GM10266 (cell line): ENCODE measurements at regions not wholly inside any gene's neighbourhood (a gene's known extent, or its start where the extent isn't known, plus 50 kb on each side); places are given as distances from the start of the nearest gene placed in this dataset.

Experiments used
- DNase-seq: peaks from one replicate; pipeline ENCODE4 v3.0.0; 2012; ENCODE audit errors: extremely low spot score
- CTCF ChIP-seq: IDR thresholded peaks from 2 replicates; pipeline ENCODE4 v1.5.1; 2012; ENCODE audit warnings: mild to moderate bottlenecking, low read depth; ENCODE audit not compliant: control insufficient read depth, insufficient read depth; ENCODE audit errors: missing control alignments

- no peak for DNase-seq
- TF ChIP-seq CTCF: no peak
Measured at GRCh38 chr6:149229096-149229495, 88.4 kb upstream of the TAB2 start.

GRCh38 chr6:149230712-149231460, 86.6 kb upstream of the TAB2 start:
- no peak for TF ChIP-seq CTCF

GRCh38 chr6:149231778-149232177, 85.7 kb upstream of the TAB2 start:
- TF ChIP-seq CTCF: no peak
- no peak for DNase-seq

More at GRCh38 chr6:149230712-149231460, 86.6 kb upstream of the TAB2 start:
- DNase-seq: no peak

GRCh38 chr6:149233056-149233715, 84.3 kb upstream of the TAB2 start:
- no peak for TF ChIP-seq CTCF
- DNase-seq: no peak

GRCh38 chr6:149234051-149234962, 83.2 kb upstream of the TAB2 start:
- DNase-seq: no peak
- TF ChIP-seq CTCF: no peak

GRCh38 chr6:149235130-149235561, 82.4 kb upstream of the TAB2 start:
- no peak for TF ChIP-seq CTCF
- DNase-seq: peak; percentile 54
